H1 (cell line): ENCODE measurements at regions not wholly inside any gene's neighbourhood (a gene's known extent, or its start where the extent isn't known, plus 50 kb on each side); places are given as distances from the start of the nearest gene placed in this dataset.

Source experiments
- CTCF ChIA-PET: fragments of 300-600 bp; sonication (Branson Sonifier 250); formaldehyde crosslinking; loops from one replicate; lab custom pipeline; 2021; ENCODE audit not compliant: partially characterized antibody; lab: Charles Lee
- POLR2A ChIA-PET: fragments of 300-600 bp; sonication (Branson Sonifier 250); formaldehyde crosslinking; loops from one replicate; lab custom pipeline; 2021; ENCODE audit warnings: inconsistent platforms; ENCODE audit not compliant: partially characterized antibody; lab: Charles Lee
- DNase-seq, 2 experiments: peaks; one replicate each; pipeline versions ENCODE4 v3.0.0 to v3.0.0-alpha.2; 2010 to 2022; ENCODE audit warnings: low spot score in 2 of 2, low read depth in 1 of 2, mixed read lengths in 1 of 2
- FAIRE-seq: peaks from 2 replicates; lab custom pipeline; 2011; peaks lifted over from hg19 to GRCh38; lab: Jason Lieb, UNC
- H2AFZ ChIP-seq: 2 replicates; pipeline ENCODE4 v1.8.1; 2012; ENCODE audit warnings: low read length, inconsistent platforms
- H2AK5ac ChIP-seq: 2 replicates; pipeline ENCODE4 v1.6.1; 2013; ENCODE audit warnings: low read depth, low read length
- H2BK120ac ChIP-seq: replicated peaks from 2 replicates; pipeline ENCODE3; 2013; ENCODE audit warnings: low read depth, low read length, inconsistent platforms
- H2BK12ac ChIP-seq: 2 replicates; pipeline ENCODE4 v1.6.1; 2013; ENCODE audit warnings: low read depth, low read length
- H2BK15ac ChIP-seq: 2 replicates; pipeline ENCODE4 v1.6.1; 2013; ENCODE audit warnings: low read length
- H2BK20ac ChIP-seq: 2 replicates; pipeline ENCODE4 v1.6.1; 2013; ENCODE audit warnings: low read length
- H2BK5ac ChIP-seq: 2 replicates; pipeline ENCODE4 v1.6.1; 2013; ENCODE audit warnings: low read depth, low read length
- H3K14ac ChIP-seq: 2 replicates; pipeline ENCODE4 v1.6.1; 2013; ENCODE audit warnings: inconsistent platforms; ENCODE audit not compliant: insufficient read length
- H3K18ac ChIP-seq: 2 replicates; pipeline ENCODE4 v1.6.1; 2013; ENCODE audit warnings: low read length; ENCODE audit errors: extremely low read depth
- H3K23ac ChIP-seq: 2 replicates; pipeline ENCODE4 v1.6.1; 2013; ENCODE audit warnings: inconsistent platforms; ENCODE audit not compliant: insufficient read length
- H3K23me2 ChIP-seq: 2 replicates; pipeline ENCODE4 v1.6.1; 2013; ENCODE audit warnings: low read depth, low read length
- H3K27ac ChIP-seq: 2 replicates; pipeline ENCODE4 v1.6.1; 2011; ENCODE audit warnings: low read depth, low read length, inconsistent platforms
- H3K27me3 ChIP-seq, 4 experiments: replicated peaks in 1 of 4; 1 replicate in 1 of 4; 2 replicates in 3 of 4; pipeline versions ENCODE4 v1.6.1 to v1.8.1; 2011 to 2013; ENCODE audit warnings: low read length in 3 of 4, mild to moderate bottlenecking in 3 of 4, inconsistent platforms in 2 of 4, mixed read lengths in 2 of 4, moderate library complexity in 1 of 4; ENCODE audit not compliant: control insufficient read depth in 3 of 4, insufficient read depth in 3 of 4; ENCODE audit errors: extremely low read depth in 1 of 4
- H3K36me3 ChIP-seq, 4 experiments: 2 replicates each; pipeline versions ENCODE4 v1.6.1 to v1.8.1; 2011 to 2013; ENCODE audit warnings: mild to moderate bottlenecking in 4 of 4, low read length in 3 of 4, moderate library complexity in 2 of 4, control low read depth in 1 of 4, inconsistent platforms in 1 of 4; ENCODE audit not compliant: insufficient read depth in 4 of 4, control insufficient read depth in 2 of 4
- H3K4ac ChIP-seq: replicated peaks from 2 replicates; pipeline ENCODE3; 2013; ENCODE audit warnings: low read length, low read depth, mixed read lengths, inconsistent platforms; ENCODE audit not compliant: insufficient read length
- H3K4me1 ChIP-seq, 4 experiments: replicated peaks in 1 of 4; 1 replicate in 1 of 4; 2 replicates in 3 of 4; pipeline versions ENCODE4 v1.6.1 to v1.8.1; 2011 to 2013; ENCODE audit warnings: low read length in 3 of 4, inconsistent platforms in 2 of 4, mixed read lengths in 1 of 4; ENCODE audit not compliant: insufficient read depth in 4 of 4, control insufficient read depth in 3 of 4
- H3K4me2 ChIP-seq, 2 experiments: 2 replicates each; pipeline versions ENCODE4 v1.6.1 to v1.8.1; 2011 to 2013; ENCODE audit warnings: low read depth in 2 of 2, low read length in 2 of 2, control low read depth in 1 of 2, inconsistent platforms in 1 of 2, mild to moderate bottlenecking in 1 of 2; ENCODE audit not compliant: insufficient read depth in 1 of 2
- H3K4me3 ChIP-seq, 4 experiments: fragments of 200-600, 300-600 bp in 1 of 4; sonication (generic), shearing (Covaris generic), sonication (Bioruptor Twin) in 1 of 4; 2 replicates each; pipeline versions ENCODE4 v1.5.1 to v1.8.1; 2011 to 2016; ENCODE audit warnings: low read length in 4 of 4, low read depth in 3 of 4, control low read depth in 2 of 4, inconsistent platforms in 2 of 4, mild to moderate bottlenecking in 2 of 4, mixed read lengths in 1 of 4, moderate library complexity in 1 of 4; ENCODE audit not compliant: insufficient read depth in 2 of 4; ENCODE audit errors: extremely low read depth in 1 of 4
- H3K56ac ChIP-seq: replicated peaks from 2 replicates; pipeline ENCODE3; 2013; ENCODE audit warnings: low read depth, mild to moderate bottlenecking, mixed read lengths, low read length, inconsistent platforms; ENCODE audit not compliant: insufficient read length
- H3K79me1 ChIP-seq: 2 replicates; pipeline ENCODE4 v1.6.1; 2013; ENCODE audit warnings: low read depth, low read length, control low read depth
- H3K79me2 ChIP-seq, 2 experiments: 2 replicates each; pipeline versions ENCODE4 v1.6.1 to v1.8.1; 2012 to 2013; ENCODE audit warnings: low read length in 2 of 2, mild to moderate bottlenecking in 2 of 2, inconsistent platforms in 1 of 2; ENCODE audit not compliant: insufficient read depth in 2 of 2, control insufficient read depth in 1 of 2
- H3K9ac ChIP-seq, 4 experiments: replicated peaks in 1 of 4; 1 replicate in 1 of 4; 2 replicates in 3 of 4; pipeline versions ENCODE4 v1.6.1 to v1.8.1; 2011 to 2013; ENCODE audit warnings: low read depth in 3 of 4, low read length in 3 of 4, control low read depth in 2 of 4, mild to moderate bottlenecking in 2 of 4, moderate library complexity in 2 of 4, inconsistent platforms in 1 of 4; ENCODE audit errors: extremely low read depth in 1 of 4
- H3K9me3 ChIP-seq, 2 experiments: 2 replicates each; pipeline versions ENCODE4 v1.6.1 to v1.8.1; 2012 to 2013; ENCODE audit warnings: mild to moderate bottlenecking in 2 of 2, moderate library complexity in 2 of 2, control low read depth in 1 of 2, inconsistent platforms in 1 of 2, low read depth in 1 of 2, low read length in 1 of 2, mixed read lengths in 1 of 2; ENCODE audit not compliant: insufficient read depth in 2 of 2
- H4K20me1 ChIP-seq, 2 experiments: replicated peaks in 1 of 2; 2 replicates each; pipeline versions ENCODE3 to v1.8.1; 2011 to 2013; ENCODE audit warnings: inconsistent platforms in 2 of 2, low read length in 2 of 2, mild to moderate bottlenecking in 1 of 2; ENCODE audit not compliant: insufficient read depth in 2 of 2, control insufficient read depth in 1 of 2
- H4K5ac ChIP-seq: 2 replicates; pipeline ENCODE4 v1.6.1; 2013; ENCODE audit warnings: low read length, low read depth, mixed read lengths, inconsistent platforms; ENCODE audit not compliant: insufficient read length
- H4K8ac ChIP-seq: 2 replicates; pipeline ENCODE4 v1.8.0; 2013; ENCODE audit warnings: mild to moderate bottlenecking, moderate library complexity, low read length, inconsistent platforms; ENCODE audit not compliant: insufficient read depth; ENCODE audit errors: extremely low read depth
- H4K91ac ChIP-seq: replicated peaks from 2 replicates; pipeline ENCODE3; 2013; ENCODE audit warnings: low read length, mixed read lengths, inconsistent platforms; ENCODE audit not compliant: insufficient read length
- CHD1 ChIP-seq: IDR thresholded peaks from 2 replicates; pipeline ENCODE4 v1.6.1; 2012; ENCODE audit warnings: low read depth, low read length, improper control_type of control experiment
- CHD2 ChIP-seq: IDR thresholded peaks from 2 replicates; pipeline ENCODE4 v1.6.1; 2012; ENCODE audit warnings: low read length, improper control_type of control experiment
- CREB1 ChIP-seq: IDR thresholded peaks from 2 replicates; pipeline ENCODE4 v1.6.1; 2012; ENCODE audit warnings: inconsistent platforms
- CTBP2 ChIP-seq: IDR thresholded peaks from 2 replicates; pipeline ENCODE4 v1.7.0; 2011; ENCODE audit warnings: borderline replicate concordance, mild to moderate bottlenecking, moderate library complexity, mixed read lengths, low read length; ENCODE audit not compliant: insufficient read depth, insufficient read length
- GTF2F1 ChIP-seq: IDR thresholded peaks from 2 replicates; pipeline ENCODE4 v1.6.1; 2012; ENCODE audit warnings: low read depth, low read length, improper control_type of control experiment, borderline replicate concordance
- POLR2A ChIP-seq, 2 experiments: IDR thresholded peaks; 1 replicate in 1 of 2; 2 replicates in 1 of 2; pipeline ENCODE4 v1.6.1; 2011; ENCODE audit warnings: low read depth in 2 of 2, low read length in 2 of 2, mild to moderate bottlenecking in 2 of 2; ENCODE audit errors: control extremely low read depth in 1 of 2
- POLR2AphosphoS5 ChIP-seq: IDR thresholded peaks from 2 replicates; pipeline ENCODE4 v1.6.1; 2011; ENCODE audit warnings: low read depth, low read length
- RNF2 ChIP-seq: fragments of 200-900, 300-1000 bp; sonication (generic); IDR thresholded peaks from 2 replicates; pipeline ENCODE4 v1.7.1; 2016; ENCODE audit warnings: borderline replicate concordance, low read depth, mild to moderate bottlenecking, antibody characterized with exemption, low read length; ENCODE audit not compliant: poor library complexity, severe bottlenecking; ENCODE audit errors: missing control alignments
- RXRA ChIP-seq: IDR thresholded peaks from 2 replicates; pipeline ENCODE4 v1.6.1; 2011; ENCODE audit warnings: low read depth, mild to moderate bottlenecking, low read length, moderate library complexity; ENCODE audit not compliant: insufficient read depth
- SIRT6 ChIP-seq: IDR thresholded peaks from one replicate; pipeline ENCODE4 v1.7.1; 2012; ENCODE audit warnings: low read length, inconsistent platforms
- WGBS, 2 experiments: shearing (Covaris generic) in 1 of 2; methylation state at CpG; one replicate each; pipeline versions ENCODE4 v1.1.6 to v1.1.7; 2013 to 2015; ENCODE audit warnings: low lambda C conversion rate in 2 of 2, mixed read lengths in 2 of 2, inconsistent platforms in 1 of 2, low coverage in 1 of 2, missing lambda C conversion rate in 1 of 2; ENCODE audit not compliant: insufficient replicate concordance in 2 of 2, insufficient coverage in 1 of 2, insufficient read length in 1 of 2; ENCODE audit errors: extremely low coverage in 1 of 2, missing lambda C conversion rate in 1 of 2; 5-methylcytosine and 5-hydroxymethylcytosine counted together

GRCh38 chr21:28794371-28794851 lies 198.3 kb downstream of the LTN1 start:
- TF ChIP-seq SIRT6 (no peak), POLR2A (IDR thresholded peaks at IDR 0.05; ENCODE audit: control extremely low read depth in 1 of 2, low read depth in 2 of 2, low read length in 2 of 2) (no peak), POLR2AphosphoS5 (no peak), CHD2 (no peak), GTF2F1 (no peak), CHD1 (no peak), RNF2 (no peak), CTBP2 (no peak), RXRA (no peak), CREB1 (no peak)
- TF ChIP-seq, all 59 proteins: peak for 0
- no peak overlapping the region for H4K8ac ChIP-seq
- ChIA-PET CTCF (no interaction called here), POLR2A (no interaction called here)
- H3K9ac ChIP-seq = no peak overlapping the region; a peak in 1 of 7 replicates
- no peak overlapping the region for H3K23ac ChIP-seq
- H3K79me1 ChIP-seq = no peaks in the 10 kb centered on the region
- H2BK120ac ChIP-seq = no peak overlapping the region
- H3K79me2 ChIP-seq = no peaks in the 10 kb centered on the region
- H4K5ac ChIP-seq = no peak overlapping the region
- no peaks in the 10 kb centered on the region for H3K9me3 ChIP-seq
- no peaks in the 10 kb centered on the region for H3K23me2 ChIP-seq
- H2AK5ac ChIP-seq = no peak overlapping the region
- no peak overlapping the region for H2BK20ac ChIP-seq
- H3K4me1 ChIP-seq = no peaks in the 10 kb centered on the region
- no peak overlapping the region for H2BK5ac ChIP-seq
- no peak overlapping the region for H3K56ac ChIP-seq
- H3K18ac ChIP-seq = no peak overlapping the region
- no peak overlapping the region for H3K4me3 ChIP-seq
- 81% methylated on average over 2 of the region's 2 CpGs; no CpG with 5 or more reads in 1 of the 2 experiments for WGBS, 2 experiments
- no peak overlapping the region for H3K4ac ChIP-seq
- H3K27me3 ChIP-seq = no peaks in the 10 kb centered on the region
- DNase-seq = no peak
- H4K91ac ChIP-seq = no peak overlapping the region
- H3K4me2 ChIP-seq = no peak overlapping the region
- H3K14ac ChIP-seq = no peak overlapping the region
- H4K20me1 ChIP-seq = no peaks in the 10 kb centered on the region
- H2BK15ac ChIP-seq = no peak overlapping the region
- H2AFZ ChIP-seq = no peak overlapping the region
- no peak overlapping the region for H2BK12ac ChIP-seq
- FAIRE-seq = no peak
- no peak overlapping the region for H3K27ac ChIP-seq
- H3K36me3 ChIP-seq = no peaks in the 10 kb centered on the region
